ENCODE measurements at regions not wholly inside any gene's neighbourhood (a gene's known extent, or its start where the extent isn't known, plus 50 kb on each side); places are given as distances from the start of the nearest gene placed in this dataset.
A peak's percentile ranks its signal among the peaks of the same experiment; 100 is the strongest.

DNA sequence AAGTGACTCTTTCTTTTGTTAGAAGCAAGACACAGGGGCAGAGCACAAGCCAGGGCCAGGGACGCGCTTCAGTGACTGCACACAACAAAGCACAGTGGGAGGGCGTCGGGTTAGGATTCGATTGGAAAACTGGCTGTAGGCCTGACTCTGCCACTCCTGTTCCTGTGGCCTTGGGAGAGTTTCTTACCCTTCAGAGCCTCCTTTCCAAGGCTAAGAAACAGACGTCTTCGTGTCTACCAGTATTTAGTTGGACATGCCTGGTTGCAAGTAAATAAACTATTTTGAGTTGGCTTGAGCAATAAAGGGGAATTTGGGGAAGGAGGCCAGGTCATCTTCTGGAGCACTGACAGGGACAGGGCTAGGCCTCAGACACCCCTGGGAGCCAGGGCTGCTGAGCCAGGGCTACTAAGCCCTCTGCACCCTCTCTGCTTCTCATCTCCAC lies 549.1 kb downstream of the INSC start (continued):
- TF ChIP-seq TERF1 (CRISPR knock-in tag; IDR thresholded peaks at IDR 0.05): no peak
- TF ChIP-seq, protein P1, sequence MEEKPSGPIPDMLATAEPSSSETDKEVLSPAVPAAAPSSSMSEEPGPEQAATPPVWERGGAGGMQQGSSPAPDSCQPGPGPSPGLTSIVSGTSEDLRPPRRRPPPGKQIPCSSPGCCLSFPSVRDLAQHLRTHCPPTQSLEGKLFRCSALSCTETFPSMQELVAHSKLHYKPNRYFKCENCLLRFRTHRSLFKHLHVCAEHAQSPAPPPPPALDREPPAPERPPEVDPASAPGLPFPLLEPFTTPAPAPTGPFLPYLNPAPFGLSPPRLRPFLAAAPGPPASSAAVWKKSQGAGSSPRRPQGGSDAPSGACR (CRISPR knock-in tag; IDR thresholded peaks at IDR 0.05): no peak
- TF ChIP-seq ZNF746 (CRISPR knock-in tag; IDR thresholded peaks at IDR 0.05): no peak
- no peak for TF ChIP-seq MTA1 (CRISPR knock-in tag; IDR thresholded peaks at IDR 0.05; ENCODE audit: borderline replicate concordance)
- TF ChIP-seq HDAC6 (IDR thresholded peaks at IDR 0.05; ENCODE audit: low read depth, low read length): no peak
- no peak for TF ChIP-seq REPIN1 (CRISPR knock-in tag; IDR thresholded peaks at IDR 0.05; ENCODE audit: borderline replicate concordance, low read depth)
- TF ChIP-seq HOMEZ (CRISPR knock-in tag; IDR thresholded peaks at IDR 0.05; ENCODE audit: low read depth): no peak
- no peak for TF ChIP-seq SATB2 (CRISPR knock-in tag; IDR thresholded peaks at IDR 0.05)
- TF ChIP-seq ZNF678 (CRISPR knock-in tag; IDR thresholded peaks at IDR 0.05): no peak

- CTCF ChIA-PET (ENCODE audit: low intra/inter-chr PET ratio, low total read pairs): no interaction called here
- Histone ChIP-seq H3K36me3 (replicated peaks in 1 of 2; ENCODE audit: control insufficient read depth in 1 of 2, insufficient read depth in 2 of 2, low read length in 2 of 2) (no peaks in the 10 kb centered on the region), H3K4me3 (replicated peaks in 1 of 3; ENCODE audit: insufficient read depth in 1 of 3, low read depth in 2 of 3, low read length in 3 of 3) (no peak overlapping the region), H3K27me3 (ENCODE audit: control insufficient read depth in 1 of 2, insufficient read depth in 2 of 2, low read length in 2 of 2) (0 out of 5 replicates have a peak, but pooled peaks cover 0 to 2% of the 10 kb centered on the region in 2 experiments), H3K9ac (ENCODE audit: insufficient read depth, low read depth, low read length) (no peak overlapping the region), H4K20me1 (ENCODE audit: insufficient read depth, low read length) (no peaks in the 10 kb centered on the region), H3K9me3 (ENCODE audit: low read length) (no peaks in the 10 kb centered on the region), H3K79me2 (ENCODE audit: insufficient read depth, low read length) (no peaks in the 10 kb centered on the region), H3K4me1 (ENCODE audit: insufficient read depth, low read length) (no peaks in the 10 kb centered on the region), H3K27ac (ENCODE audit: extremely low read length, insufficient read depth, low read length) (no peak overlapping the region), H3K4me2 (ENCODE audit: low read depth, low read length) (no peak overlapping the region), H2AFZ (ENCODE audit: low read length) (no peak overlapping the region)
- DNase-seq (ENCODE audit: low spot score) (peak; percentile 19), FAIRE-seq (no peak), ATAC-seq (peak; percentile 30; the same call in 2 of the 3 replicates)
- WGBS (ENCODE audit: low lambda C conversion rate): 3% methylated on average over 4 of the region's 4 CpGs
- POLR2A ChIA-PET: no interaction called here
- in situ Hi-C loops (cut with HindIII; ENCODE audit: extremely low pct_ligation_motif_present, low pct_unique_long_range_greater_than_20kb) (no loop called here), intact Hi-C loops (cut with micrococcal nuclease; ENCODE audit: unreplicated experiment) (no loop called here)
- TF ChIP-seq SOX6 (IDR thresholded peaks at IDR 0.05): no peak
- peak; percentile 33; the same call in 1 of the 2 replicates for TF ChIP-seq SOX6 (CRISPR knock-in tag; IDR thresholded peaks at IDR 0.05)
- TF ChIP-seq ZNF570 (CRISPR knock-in tag; IDR thresholded peaks at IDR 0.05; ENCODE audit: borderline replicate concordance): no peak
- no peak for TF ChIP-seq HOXA5 (CRISPR knock-in tag; IDR thresholded peaks at IDR 0.05)
- TF ChIP-seq FOSL2 (CRISPR knock-in tag; IDR thresholded peaks at IDR 0.05): peak; percentile 68
- no peak for TF ChIP-seq SOX13 (IDR thresholded peaks at IDR 0.05)
- TF ChIP-seq SOX13 (CRISPR knock-in tag; conservative IDR thresholded peaks at IDR 0.05 in 1 of 2, IDR thresholded peaks at IDR 0.05 in 1 of 2): peak in 1 of 2 experiments; percentile 23; a peak in 1 of 4 replicates
- no TSS peak for BruUV-seq (replicated peaks)
These were observed 550.7 kb downstream of the INSC start for GRCh38 chr11:15665368-15665871.
